Kidney (tissue), 13 donors: ENCODE measurements at regions not wholly inside any gene's neighbourhood (a gene's known extent, or its start where the extent isn't known, plus 50 kb on each side); places are given as distances from the start of the nearest gene placed in this dataset.

Experiments
- DNase-seq, 5 donors: peaks; one replicate each; pipeline ENCODE4 v3.0.0-alpha.2; 2013 to 2020
- FAIRE-seq: peaks from 2 replicates; lab custom pipeline; 2012; peaks lifted over from hg19 to GRCh38; lab: Jason Lieb, UNC
- H3K27ac ChIP-seq, 2 donors: one replicate each; pipeline ENCODE4 v1.7.0; 2013; ENCODE audit warnings: low read depth in 2 of 2, low read length in 2 of 2, inconsistent platforms in 1 of 2
- H3K27me3 ChIP-seq: one replicate; pipeline ENCODE4 v1.7.1; 2013; ENCODE audit warnings: low read length, inconsistent platforms; ENCODE audit not compliant: control insufficient read depth, insufficient read depth
- H3K36me3 ChIP-seq, 3 donors: one replicate each; pipeline versions ENCODE4 v1.7.0 to v1.7.1; 2013; ENCODE audit warnings: low read length in 3 of 3, control low read depth in 1 of 3, inconsistent platforms in 1 of 3; ENCODE audit not compliant: insufficient read depth in 3 of 3, control insufficient read depth in 2 of 3
- H3K4me1 ChIP-seq, 3 donors: one replicate each; pipeline versions ENCODE4 v1.7.0 to v1.7.1; 2013; ENCODE audit warnings: low read length in 3 of 3, inconsistent platforms in 1 of 3, low read depth in 1 of 3; ENCODE audit not compliant: control insufficient read depth in 2 of 3, insufficient read depth in 2 of 3
- H3K4me3 ChIP-seq, 3 donors: one replicate each; pipeline versions ENCODE4 v1.7.0 to v1.8.1; 2013; ENCODE audit warnings: low read length in 3 of 3, control low read depth in 1 of 3, inconsistent platforms in 1 of 3
- H3K9ac ChIP-seq, 3 donors: one replicate each; pipeline versions ENCODE4 v1.7.0 to v1.7.1; 2013; ENCODE audit warnings: low read length in 3 of 3, control low read depth in 1 of 3, inconsistent platforms in 1 of 3
- H3K9me3 ChIP-seq, 3 donors: one replicate each; pipeline versions ENCODE4 v1.7.0 to v1.7.1; 2013; ENCODE audit warnings: low read length in 3 of 3, control low read depth in 1 of 3, inconsistent platforms in 1 of 3; ENCODE audit not compliant: control insufficient read depth in 2 of 3, insufficient read depth in 1 of 3
- CTCF ChIP-seq: IDR thresholded peaks from 3 replicates; pipeline ENCODE4 v1.5.1; 2012; ENCODE audit warnings: mild to moderate bottlenecking, moderate library complexity, borderline replicate concordance; ENCODE audit not compliant: insufficient read depth; ENCODE audit errors: extremely low read depth
- intact Hi-C: fragments of 100-400 bp; cut with DNase I; formaldehyde crosslinking; loops from one replicate; pipeline ENCODE4 v1.11.1; 2022
- donor health status: control.
- donor health status: control.
- donor health status: control.
- donor health status: control.
- donor health status: control.
- donor health status: DM: yes; HTN: yes; CAD: no.
- donor health status: Normal renal cell carcinoma (clear cell type).

GRCh38 chr3:105956306-105956705 is 87.5 kb upstream of the CBLB start:
- FAIRE-seq, result no peak
- H3K9me3 ChIP-seq, result no peaks in the 10 kb centered on the region
- TF ChIP-seq CTCF, result no peak
- intact Hi-C loops, result no loop called here
- H3K4me3 ChIP-seq, result no peak overlapping the region
- no peaks in the 10 kb centered on the region for H3K4me1 ChIP-seq
- H3K9ac ChIP-seq, result no peak overlapping the region
- H3K27me3 ChIP-seq, result no peaks in the 10 kb centered on the region
- no peak for DNase-seq
- H3K36me3 ChIP-seq, result no peaks in the 10 kb centered on the region
- H3K27ac ChIP-seq, result no peak overlapping the region

- no peak for TF ChIP-seq CTCF
- Histone ChIP-seq H3K27ac (no peak overlapping the region), H3K9ac (no peak overlapping the region), H3K4me3 (no peak overlapping the region), H3K4me1 (no peaks in the 10 kb centered on the region), H3K36me3 (no peaks in the 10 kb centered on the region), H3K27me3 (no peaks in the 10 kb centered on the region), H3K9me3 (no peaks in the 10 kb centered on the region)
- FAIRE-seq, result no peak
- no peak for DNase-seq
- intact Hi-C loops, result no loop called here
These were observed 88.9 kb upstream of the CBLB start for GRCh38 chr3:105957722-105958121.

- no peaks in the 10 kb centered on the region for H3K36me3 ChIP-seq
- no peaks in the 10 kb centered on the region for H3K9me3 ChIP-seq
- H3K4me3 ChIP-seq, result no peak overlapping the region
- H3K4me1 ChIP-seq, result no peaks in the 10 kb centered on the region
- intact Hi-C loops, result no loop called here
- TF ChIP-seq CTCF, result no peak
- no peak for DNase-seq
- H3K27ac ChIP-seq, result no peak overlapping the region
- no peak for FAIRE-seq
- H3K27me3 ChIP-seq, result no peaks in the 10 kb centered on the region
- H3K9ac ChIP-seq, result no peak overlapping the region
These were observed 89.6 kb upstream of the CBLB start for GRCh38 chr3:105958237-105959000.
